ENCODE measurements at regions not wholly inside any gene's neighbourhood (a gene's known extent, or its start where the extent isn't known, plus 50 kb on each side); places are given as distances from the start of the nearest gene placed in this dataset.

DNA sequence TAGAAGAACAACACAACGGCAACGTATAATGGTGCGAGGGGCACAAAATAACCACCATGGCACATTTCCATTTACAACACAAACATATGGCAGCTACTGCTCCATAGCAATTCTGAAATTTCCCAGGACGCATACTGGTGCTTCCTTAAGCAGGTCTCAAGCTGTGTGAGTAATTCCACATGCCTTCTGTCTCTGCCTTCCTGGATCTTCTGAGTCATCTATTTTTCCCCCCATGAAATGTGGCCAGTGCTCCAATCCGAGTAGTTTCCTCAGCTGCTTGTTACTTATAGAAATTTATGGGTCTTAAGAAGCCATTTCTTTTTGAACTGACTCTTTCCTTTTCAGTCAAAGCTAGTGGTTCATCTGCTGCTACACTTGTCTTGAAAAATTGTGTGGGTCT, 256.6 kb upstream of the KLF6 start:
- no peak for DNase-seq (ENCODE audit: low read depth in 3 of 3, low spot score in 1 of 3)

DNA sequence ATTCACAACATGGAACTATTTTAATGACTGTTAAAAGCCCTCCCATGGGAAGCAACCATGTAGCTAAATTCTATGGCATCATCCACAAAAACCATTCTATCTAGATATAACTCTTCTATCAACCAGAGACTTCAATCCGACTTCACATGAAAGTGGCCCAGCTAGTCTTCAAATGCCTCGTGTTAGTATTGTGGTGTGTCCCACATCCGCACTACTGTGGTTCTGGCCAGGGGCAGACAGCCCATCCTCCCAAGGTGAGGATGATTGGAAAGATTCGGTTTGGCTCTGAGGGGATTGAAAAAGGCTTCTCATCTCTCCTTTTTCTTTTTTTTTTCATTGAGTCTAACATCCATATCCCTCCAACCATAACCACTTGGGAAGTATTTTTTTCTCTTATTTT, 253.0 kb upstream of the KLF6 start:
- DNase-seq (ENCODE audit: low read depth in 3 of 3, low spot score in 1 of 3): no peak

DNA sequence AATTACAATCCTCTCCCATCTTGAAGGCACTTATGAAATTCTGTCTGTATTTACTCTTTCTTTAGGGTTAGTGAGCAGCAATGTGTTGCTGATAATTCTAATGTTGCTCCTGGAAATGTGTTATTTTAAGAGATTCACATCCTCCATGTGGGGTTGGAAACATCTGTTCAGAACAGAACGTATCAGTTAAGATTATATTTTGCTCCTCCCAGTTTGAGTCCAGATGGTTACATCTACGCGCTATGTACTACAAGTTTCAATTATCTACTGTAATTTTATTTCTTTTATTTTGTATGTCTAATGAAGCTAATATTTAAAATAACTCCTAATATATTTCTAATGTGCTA, 250.6 kb upstream of the KLF6 start:
- no peak for DNase-seq (ENCODE audit: low read depth in 3 of 3, low spot score in 1 of 3)

DNA sequence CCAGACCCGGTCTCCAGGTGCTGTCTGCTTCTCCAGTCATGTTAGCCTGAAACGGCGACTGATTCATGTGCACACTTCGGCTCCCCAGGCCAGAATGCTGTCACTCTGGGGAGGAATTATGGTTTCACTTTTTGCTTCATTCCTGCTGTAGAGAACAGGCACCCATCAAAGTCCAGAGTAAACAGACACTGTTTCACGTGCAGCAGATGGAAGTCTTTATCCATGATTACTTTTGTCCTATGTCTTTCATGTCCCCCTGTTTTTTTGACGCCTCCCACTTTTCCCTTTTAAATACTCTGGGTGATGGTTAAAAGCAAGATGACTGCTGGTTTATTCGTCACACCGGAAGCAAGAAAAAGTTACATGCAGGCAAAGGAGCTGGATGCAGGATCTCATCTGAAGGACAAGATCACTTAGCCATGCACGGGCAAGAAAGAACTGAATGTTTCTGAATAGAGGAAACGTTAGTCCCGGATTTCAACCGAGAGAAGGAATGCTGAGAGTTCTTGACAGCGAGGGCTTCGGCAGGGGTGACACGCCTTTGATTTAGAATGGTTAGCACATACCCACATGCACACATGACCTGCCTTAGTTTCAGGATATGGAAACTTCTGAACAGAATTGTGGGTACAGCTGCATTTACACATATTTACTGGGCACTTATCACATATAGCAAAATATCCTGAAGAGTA, 250.0 kb upstream of the KLF6 start:
- DNase-seq (ENCODE audit: low read depth in 3 of 3, low spot score in 1 of 3): no peak

DNA sequence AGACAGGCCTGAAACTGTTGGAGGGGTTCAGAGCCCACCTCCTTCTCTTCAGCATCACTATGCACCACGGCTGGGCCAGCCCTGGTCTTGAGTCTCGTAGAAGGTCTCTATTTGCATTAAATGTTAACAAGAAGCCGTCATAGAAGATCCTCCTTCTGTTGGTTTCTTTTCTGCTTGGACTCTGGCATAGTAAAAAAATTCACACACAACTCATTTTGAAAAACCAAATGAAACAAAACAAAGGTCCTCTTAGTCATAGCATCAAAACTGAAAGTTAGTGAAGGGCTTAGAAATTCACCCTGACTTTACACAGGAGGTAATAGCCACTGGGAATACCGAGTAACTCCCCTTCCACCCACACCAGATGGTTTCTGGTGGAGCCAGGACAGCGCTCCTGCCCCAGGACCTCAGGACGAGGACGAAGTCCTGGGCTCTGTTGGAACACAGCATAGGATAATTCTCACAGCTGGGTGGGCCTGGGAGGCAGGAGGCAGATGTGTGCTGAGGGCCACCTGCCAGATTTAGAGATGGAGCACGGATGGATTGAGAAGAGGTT, 248.4 kb upstream of the KLF6 start:
- no peak for DNase-seq (ENCODE audit: low read depth in 3 of 3, low spot score in 1 of 3)

DNA sequence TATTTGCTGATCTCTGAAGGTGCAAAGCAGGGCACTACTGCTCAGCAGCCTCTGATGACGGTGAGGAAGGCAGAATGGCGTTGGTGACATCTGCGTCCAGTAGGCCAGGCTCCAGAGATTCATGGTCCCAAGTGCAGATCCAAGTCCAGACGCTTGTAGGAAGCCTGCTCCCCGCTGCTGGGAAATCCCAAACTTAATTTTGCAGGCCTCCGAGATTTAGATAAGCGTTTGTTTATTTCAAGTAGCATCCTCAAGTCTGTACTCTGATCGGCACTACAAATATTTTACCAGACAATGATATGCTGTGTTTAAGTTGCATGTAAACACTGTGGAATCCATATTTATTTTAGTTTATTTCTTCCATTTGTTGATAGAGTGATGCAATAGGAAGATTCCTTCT, 244.9 kb upstream of the KLF6 start:
- no peak for DNase-seq (ENCODE audit: low read depth in 3 of 3, low spot score in 1 of 3)

DNA sequence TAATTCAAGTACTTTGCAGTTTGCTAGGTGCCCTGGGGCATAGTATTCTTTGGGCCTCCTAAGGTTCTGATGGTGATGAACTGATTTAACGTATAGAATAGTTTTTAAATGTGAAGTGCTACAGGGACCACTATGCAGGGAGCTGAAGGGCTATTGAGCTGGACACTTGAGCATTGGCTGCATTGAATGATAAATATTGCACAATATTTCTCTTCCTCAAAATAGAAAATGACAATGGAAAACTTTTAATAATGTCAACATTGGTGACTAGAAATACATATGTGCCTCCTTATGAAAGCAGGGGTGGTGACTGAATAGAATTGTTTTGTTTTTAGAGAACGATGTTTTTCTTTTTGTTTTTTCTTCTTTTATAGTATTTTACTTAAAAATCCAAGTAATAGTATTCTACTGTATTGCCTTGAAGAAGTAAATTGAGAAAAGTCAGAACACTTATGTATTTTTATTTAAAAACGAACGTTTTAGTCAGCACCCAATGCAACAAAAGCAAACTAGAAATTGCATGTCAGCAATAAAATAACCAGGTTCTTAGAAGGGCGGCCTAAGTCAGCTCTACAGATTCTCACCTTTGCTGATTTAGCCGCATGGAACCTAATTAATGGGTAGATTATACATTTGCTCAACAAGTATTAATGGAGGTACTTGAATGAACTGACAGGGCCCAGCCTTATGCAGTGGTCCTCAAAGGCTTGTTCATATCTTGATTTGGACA, 244.0 kb upstream of the KLF6 start:
- no peak for DNase-seq (ENCODE audit: low read depth in 3 of 3, low spot score in 1 of 3)

DNA sequence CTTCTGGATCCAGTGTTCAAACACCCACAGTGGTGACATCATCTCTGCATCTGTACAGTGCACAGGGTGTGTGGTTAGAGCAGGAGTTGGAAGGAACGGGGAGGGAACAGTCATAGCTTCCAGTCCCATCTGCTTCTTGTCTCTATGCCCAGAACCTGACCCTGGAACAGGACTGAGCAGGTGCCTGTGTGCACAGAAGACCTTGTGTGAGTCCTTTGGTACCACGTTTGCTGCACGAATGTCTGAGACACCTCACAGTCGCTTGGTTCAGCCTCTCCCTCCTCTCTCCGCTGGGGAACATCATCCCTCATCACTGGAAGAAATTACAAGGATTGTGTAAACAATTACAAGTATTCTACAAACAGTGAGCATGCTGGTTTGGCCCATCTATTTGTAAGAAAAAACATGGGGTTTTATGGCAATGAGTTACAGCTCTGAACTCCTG, 243.0 kb upstream of the KLF6 start:
- DNase-seq (ENCODE audit: low read depth in 3 of 3, low spot score in 1 of 3): no peak

DNA sequence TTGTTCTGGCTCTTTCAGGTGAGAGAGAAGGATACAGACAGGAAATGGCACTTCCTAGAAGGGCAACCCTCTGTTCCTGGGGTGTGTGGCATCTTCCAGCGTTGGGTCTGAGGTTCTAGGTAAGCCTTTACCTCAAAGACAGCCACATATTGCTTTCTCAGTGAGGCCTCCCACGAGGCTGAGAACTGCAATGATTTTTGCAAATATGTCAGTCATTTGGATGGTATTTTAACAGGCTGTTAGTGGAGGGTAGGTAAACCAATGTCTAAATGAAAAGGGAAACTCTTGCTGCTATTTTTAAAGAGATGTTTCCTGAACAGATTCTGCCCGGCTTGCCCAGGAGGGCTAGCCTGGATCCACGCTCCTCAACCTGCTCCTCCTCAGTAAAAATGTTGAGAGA, 240.3 kb upstream of the KLF6 start:
- no peak for DNase-seq (ENCODE audit: low read depth in 3 of 3, low spot score in 1 of 3)

DNA sequence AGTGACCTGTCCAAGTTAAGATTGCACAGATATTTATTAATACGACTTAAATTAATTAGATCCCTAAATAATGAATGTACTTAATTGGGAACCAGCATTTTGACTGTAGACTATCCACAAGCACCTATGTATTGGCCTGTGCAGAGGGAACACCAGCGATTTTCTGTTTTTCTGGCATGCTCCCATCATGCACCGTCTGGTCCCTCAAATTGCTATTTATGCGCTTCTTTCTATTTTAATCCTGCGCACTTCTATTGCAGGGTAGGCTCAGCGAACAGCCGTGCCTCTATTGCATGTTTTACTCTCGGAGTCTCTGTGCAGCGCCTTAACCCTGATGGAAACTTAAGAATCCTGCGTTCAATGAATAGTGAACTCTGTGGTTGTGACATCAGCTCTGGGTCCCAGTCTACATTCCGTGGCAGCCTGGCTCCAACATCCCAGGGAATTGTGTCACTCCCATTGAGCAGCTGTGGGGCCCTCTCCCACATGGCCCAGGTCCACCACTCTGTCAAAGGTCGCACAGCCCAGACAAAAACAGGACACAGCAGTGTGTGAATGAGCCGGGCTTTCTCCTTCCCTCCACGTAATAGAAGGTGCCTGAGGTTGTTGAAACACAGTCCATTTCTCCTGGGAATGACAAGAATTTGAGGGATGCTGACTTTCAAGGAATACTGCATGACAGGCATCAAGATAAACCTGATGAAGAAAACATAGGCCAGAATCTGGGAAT, 239.7 kb upstream of the KLF6 start:
- no peak for DNase-seq (ENCODE audit: low read depth in 3 of 3, low spot score in 1 of 3)

DNA sequence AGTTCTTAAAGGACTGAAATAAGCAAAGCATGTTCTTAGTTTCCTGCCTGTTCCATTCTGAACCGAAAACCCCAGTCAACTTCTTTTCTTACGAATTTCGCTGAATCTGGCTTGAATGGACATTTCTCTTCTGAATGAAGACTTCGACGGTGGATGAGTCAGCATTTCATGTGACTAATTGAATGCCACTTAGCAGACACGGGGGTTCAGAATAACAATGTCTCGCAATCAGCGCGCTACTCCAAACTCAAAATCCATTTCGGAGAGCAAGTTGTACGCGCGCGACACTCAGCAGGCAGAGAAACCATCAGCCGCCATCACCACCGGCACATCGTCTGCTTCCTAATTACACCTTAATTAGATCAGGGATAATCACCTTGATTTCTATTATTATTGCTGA, 239.0 kb upstream of the KLF6 start:
- DNase-seq (ENCODE audit: low read depth in 3 of 3, low spot score in 1 of 3): no peak

DNA sequence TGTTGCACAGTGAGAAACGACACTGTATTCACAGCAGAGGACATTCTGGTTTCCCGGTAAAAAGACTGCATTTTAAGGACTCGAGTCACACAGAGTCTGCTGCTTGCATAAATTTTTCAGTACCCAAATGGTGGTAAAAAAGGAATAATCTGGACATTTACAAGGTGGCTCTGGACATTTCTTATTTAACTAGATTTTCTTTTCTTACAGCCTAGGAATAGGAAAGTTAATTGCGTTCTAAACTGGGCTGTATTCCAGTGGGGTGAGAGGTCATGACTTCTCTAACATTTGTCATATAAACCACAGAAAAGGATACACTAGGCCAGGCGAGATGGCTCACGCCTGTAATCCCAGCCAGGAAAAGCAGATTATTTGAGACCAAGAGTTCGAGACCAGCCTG, 237.5 kb upstream of the KLF6 start:
- DNase-seq (ENCODE audit: low read depth in 3 of 3, low spot score in 1 of 3): no peak

DNA sequence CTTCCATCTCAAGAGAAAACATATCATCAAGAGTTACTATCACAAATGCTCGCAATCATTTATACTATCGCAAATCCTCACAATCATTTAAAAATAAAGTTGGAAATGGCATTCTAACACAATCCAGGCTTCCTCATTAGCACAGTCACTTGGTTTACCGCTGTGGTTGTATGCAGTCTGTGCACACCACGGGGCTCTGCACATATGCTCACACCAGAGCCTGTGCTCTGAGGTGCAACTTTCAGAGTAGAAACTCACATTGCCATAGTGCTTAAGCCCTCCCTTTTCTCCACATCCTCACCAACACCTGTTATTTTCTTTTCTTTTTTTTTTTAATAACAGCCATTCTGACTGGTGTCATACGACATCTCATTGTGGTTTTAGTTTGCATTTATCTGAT, 235.6 kb upstream of the KLF6 start:
- DNase-seq (ENCODE audit: low read depth in 3 of 3, low spot score in 1 of 3): no peak

DNA sequence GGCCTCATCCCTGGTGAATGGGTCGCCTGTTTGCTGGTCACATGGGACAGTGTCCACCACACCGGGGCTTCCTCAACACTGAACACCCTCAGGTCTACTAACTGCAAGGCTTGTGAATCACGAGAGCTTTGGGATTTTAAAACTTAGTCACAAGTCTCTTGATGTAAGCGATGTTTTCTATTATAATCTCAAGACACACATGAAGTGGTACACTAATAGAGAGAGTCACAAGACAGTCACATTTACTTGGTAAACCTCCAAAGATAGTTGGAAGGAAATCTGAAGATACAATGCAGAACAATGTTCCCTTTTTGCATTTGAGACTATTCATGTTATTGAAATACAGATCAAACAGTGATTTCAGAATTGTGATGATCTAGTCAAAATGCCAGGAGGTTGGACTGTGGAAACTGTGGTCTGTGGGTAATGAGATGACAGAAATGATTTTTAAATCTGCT, 233.1 kb upstream of the KLF6 start:
- DNase-seq (ENCODE audit: low read depth in 3 of 3, low spot score in 1 of 3): no peak

DNA sequence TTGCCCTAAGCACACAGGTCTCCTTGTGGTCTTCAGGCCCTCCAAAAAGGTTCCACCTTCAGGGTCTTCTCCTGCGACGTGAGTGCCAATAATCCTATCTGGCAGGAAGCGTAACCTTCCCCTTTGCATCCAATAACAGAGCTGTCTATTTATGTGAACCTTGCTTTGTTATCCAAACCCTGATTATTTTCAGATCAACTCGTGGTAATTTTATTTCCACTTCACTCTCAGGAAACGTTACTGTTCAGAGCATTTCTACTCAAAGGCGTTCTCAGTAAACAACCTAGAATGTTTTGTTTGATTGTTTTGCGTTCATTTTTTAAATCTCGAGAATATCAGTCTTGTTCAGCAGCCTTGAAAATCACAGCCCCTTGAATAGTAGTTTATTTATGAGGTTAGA, 232.3 kb upstream of the KLF6 start:
- DNase-seq (ENCODE audit: low read depth in 3 of 3, low spot score in 1 of 3): no peak

DNA sequence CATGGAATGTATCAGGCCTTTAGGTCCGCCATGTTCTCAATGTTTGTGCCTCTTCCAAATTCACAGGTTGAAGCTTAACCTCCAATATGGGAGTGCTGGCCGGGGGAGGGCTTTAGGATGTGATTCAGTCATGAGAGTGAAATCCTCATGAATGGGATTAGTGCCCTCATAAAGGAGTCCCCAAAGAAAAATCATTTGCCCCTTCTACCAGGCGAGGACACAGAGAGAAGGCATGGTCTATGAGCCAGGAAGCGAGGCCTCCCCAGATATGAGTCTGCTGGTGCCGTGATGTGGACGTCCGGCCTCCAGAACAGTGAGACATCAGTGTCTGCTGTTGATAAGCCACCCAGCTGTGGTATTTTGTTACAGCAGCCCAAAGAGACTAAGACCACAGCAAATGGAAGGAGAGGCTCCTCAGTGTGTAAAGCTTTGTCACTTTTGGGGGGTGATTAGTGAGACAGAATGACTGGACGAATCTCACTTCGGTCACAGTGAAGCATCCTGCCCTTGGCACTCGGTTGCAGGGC, 231.3 kb upstream of the KLF6 start:
- DNase-seq (ENCODE audit: low read depth in 3 of 3, low spot score in 1 of 3): no peak

DNA sequence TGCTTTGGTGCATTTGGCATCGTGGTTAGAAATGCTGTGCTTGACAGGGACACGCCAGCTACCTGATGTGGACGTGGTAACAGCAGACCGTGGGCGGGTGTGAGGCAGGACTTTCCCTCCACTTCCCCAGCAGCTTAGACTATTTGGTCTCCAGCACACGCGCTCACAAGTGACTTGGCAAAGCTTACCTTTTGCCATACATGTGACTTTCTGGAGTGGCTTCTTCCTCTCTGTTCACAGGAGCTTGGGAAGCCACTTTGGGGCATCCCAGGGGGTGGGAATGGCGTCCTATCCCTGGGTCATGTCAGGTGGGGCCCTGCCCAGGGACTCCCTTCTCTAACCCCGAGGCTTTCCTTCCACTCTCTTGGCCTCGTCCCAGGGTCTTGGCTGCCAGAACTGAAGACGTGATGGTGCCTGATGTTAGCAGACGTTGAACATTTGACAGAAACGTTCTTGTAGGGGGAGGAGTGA, 228.7 kb upstream of the KLF6 start:
- DNase-seq (ENCODE audit: low read depth in 3 of 3, low spot score in 1 of 3): no peak

DNA sequence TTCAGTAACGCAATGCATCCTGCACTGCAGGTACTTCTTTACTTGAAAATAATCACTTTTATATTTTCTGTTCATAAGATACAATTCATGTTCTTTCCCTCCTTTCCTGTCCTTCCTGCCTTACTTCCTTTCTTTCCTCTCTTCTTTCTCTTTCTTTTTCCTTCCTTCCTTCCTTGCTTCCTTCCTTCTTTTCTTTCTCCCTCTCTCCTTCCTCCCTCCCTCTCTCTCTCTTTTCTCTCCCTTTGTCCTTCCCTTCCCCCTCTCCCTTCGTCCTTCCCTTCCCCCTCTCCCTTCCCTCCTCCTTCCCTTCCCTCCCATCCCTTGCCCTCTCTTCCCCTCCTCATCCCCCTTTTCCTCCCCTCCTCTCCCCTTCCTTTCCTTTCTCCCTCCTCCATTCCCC, 227.8 kb upstream of the KLF6 start:
- no peak for DNase-seq (ENCODE audit: low read depth in 3 of 3, low spot score in 1 of 3)

DNA sequence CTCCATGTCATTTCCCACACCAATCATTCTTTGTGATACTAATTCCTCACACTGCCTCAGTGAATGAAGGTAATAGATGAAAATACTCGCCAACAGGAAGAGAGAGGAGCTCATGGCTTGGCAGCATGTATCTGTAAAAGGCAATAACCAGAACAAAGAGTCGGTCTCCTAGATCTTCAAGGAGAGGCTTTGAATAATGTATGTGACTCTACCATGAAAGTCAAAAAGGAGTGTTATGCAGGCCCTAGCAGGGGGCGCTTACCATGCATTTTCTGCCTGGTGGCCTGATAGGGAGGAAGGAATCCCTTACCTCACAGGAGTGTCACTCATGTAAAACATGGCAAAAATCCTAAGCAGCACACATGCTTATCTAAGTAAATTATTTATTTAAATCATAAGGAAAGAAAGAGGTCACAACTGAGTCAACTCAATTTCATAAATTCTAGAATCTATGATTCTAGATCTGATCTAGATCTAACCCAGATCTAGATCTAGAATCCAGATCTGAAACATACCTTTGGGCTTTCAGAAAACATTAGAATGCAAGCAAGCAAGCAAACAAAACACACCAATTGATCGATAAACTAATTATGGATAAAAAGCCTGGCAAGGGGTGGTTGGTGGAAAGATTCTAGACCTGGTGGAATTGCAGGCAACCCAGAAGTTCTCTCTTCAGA, 226.3 kb upstream of the KLF6 start:
- no peak for DNase-seq (ENCODE audit: low read depth in 3 of 3, low spot score in 1 of 3)

DNA sequence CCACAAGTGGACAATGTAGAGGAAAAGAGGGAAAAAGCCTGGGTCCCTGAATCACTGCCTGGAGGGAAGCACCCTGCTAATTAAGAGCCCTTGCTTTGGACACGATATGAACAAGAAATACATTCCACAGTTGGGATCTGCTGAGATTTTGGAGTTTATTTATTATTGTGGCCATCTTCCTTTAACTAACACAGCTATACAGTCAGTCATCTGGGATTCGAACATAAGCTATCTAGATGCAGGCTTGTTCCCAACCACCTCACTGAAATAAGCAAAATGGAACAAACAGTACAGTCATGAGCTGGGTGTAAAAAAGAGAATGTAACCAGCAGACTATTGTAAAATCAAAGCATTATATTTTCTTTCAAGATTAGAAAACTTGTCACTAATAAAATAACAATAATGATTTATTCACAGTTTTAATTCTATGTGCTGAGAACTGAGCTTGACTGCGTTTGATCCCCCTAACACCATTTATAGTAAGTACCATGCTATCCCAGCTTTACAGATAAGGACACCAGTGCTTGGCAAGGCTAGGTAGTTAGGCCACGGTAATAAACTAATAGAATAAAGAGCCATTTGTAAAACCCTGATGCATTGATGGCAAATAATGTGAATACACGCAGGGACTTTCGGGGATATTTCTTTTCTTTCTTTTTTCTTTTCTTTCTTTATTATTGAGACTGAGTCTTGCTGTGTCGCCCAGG, 223.8 kb upstream of the KLF6 start:
- DNase-seq (ENCODE audit: low read depth in 3 of 3, low spot score in 1 of 3): no peak

Measured in stimulated activated CD4-positive, alpha-beta T cell treated with anti-CD3 and anti-CD28 coated beads, TNF-alpha, amount 100 ng/mL, for 1 hour (primary cell).